Left renal cortex interstitium (tissue), 4 donors: ENCODE measurements at regions not wholly inside any gene's neighbourhood (a gene's known extent, or its start where the extent isn't known, plus 50 kb on each side); places are given as distances from the start of the nearest gene placed in this dataset.
"Not testable (repeated sequence)": the region's sequence is repeated elsewhere in the genome, so short reads cannot be mapped to it uniquely, and the experiment has no call there.

Source experiments
- DNase-seq, 4 donors: peaks; one replicate each; pipeline ENCODE4 v3.0.0-alpha.2; 2013; ENCODE audit warnings: low read depth in 4 of 4, low spot score in 2 of 4, missing footprints in 1 of 4

DNA sequence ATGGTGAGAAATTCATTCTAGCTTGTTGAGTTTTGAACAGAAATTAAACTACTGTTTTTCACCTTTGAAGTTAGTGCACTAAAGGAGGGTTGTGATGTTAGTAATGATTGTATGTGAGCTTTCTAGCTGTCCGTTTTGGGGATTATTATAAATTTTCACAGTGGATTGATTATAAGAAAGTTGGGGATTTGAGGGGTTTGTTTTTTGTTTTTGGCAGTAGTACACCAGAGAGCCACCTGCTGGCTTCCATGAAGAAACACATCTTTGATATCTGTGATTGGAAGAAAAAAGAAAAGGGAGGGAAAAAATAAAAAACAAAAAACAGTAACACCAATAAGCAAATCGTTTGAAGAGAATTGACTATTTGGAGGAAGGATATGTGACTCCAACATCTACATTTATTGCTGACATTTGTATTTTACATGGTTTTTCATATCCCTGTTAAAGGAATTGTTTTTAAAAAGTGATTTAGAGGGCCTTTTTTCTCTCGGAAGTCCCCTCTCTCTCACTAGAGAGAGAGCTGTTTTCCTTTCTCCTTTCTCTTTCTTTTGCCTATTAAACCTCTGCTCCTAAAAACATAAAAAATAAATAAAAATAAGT lies 1469.5 kb upstream of the GOT2 start:
- DNase-seq, result no peak

DNA sequence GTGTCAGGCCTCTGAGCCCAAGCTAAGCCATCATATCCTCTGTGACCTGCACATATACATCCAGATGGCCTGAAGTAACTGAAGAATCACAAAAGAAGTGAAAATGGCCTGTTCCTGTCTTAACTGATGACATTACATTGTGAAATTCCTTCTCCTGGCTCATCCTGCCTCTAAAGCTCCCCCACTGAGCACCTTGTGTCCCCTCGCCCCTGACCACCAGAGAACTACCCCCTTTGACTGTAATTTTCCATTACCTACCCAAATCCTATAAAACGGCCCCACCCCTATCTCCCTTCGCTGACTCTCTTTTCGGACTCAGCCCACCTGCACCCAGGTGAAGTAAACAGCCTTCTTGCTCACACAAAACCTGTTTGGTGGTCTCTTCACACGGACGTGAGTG lies 1466.6 kb upstream of the GOT2 start:
- not testable (repeated sequence) for DNase-seq

DNA sequence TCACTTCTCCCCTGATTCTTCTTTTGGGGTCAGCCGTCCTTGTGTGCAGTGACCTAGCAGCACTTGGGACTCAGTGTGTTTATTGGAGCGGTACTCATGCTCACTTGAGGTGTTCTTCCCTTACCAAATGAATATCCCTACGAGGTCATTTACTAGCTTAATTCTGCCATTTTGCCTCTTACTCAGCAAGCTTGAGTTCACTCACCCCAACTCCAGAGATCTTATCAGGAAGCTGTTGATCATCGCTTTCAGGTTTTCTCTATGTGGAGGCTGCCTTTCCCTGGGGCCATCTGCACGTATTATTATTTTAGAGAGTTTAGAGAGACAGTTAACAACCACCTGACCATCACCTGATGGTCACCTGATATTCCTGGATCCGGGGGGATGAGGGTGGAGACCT lies 1466.0 kb upstream of the GOT2 start:
- no peak for DNase-seq

DNA sequence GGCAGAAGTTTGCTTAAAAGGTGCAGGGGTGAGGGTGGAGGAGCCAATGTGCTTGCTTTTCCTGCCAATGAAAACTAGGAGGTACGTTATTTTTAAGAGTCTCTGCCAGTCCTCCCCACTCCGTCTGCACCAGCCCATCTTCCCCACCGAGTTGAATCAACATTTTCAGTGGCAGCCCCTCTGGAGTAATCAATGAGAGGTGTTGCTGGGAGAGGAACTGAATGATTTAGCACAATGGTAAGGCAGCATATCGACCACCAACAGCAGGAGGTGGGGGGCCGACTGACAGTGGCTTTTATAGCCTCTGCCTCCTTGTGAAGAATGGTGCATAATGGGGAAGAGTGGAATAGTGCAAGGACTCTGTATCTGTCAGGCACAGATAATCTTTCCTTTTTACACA lies 1465.0 kb upstream of the GOT2 start:
- DNase-seq, result no peak

DNA sequence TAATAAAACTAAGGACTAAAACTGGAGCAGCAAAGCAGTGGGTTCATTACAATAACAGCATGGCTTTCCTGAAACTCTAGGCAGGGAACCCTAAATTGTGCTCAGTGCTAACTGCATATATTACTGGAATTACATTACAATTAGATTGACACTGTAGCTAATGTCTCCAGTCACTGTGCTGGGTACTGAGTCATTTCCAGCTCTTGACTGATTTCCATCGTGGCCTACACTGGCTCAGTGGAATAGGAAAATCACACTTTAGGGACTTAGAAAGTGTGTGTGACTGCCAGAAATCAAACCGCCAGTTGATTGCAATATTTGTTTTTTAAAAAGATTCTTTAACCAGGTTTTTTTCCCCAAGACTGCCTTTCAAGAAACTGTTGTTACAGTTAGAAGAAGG lies 1447.4 kb upstream of the GOT2 start:
- DNase-seq, result no peak

DNA sequence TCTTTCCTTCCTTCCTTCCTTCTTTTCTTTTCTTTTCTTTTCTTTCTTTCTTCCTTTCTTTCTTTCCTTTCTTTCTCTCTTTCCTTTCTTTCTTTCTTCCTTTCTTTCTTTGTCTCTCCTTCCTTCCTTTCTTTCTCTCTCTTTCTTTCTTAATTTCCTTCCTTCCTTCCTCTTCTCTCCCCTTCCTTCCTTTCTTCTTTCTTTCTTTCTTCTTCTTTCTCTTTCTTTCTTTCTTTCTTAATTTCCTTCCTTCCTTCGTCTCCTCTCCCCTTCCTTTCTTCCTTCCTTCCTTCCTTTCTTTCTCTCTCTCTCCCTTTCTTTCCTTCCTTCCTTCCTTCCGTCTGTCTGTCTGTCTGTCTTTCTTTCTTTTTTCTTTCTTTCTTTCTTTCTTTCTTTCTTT lies 1446.5 kb upstream of the GOT2 start:
- DNase-seq, result no peak

DNA sequence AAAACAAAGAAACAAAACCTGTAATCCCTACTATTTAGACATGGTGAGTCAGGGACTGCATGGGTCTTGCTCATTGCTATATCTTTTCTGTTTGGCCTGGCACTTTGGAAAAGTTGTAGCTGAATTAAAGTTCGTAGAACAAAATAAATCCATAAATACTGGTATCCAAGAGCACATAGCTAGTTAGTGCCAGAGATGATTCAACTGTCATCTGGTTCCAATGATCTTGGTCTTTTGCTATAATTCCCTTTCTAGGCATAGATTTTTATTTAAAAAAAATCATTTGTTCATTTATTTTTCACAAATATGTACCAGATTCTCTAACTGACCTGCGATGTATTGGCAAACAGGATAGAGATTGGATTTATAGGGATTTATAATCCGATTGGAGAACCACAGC lies 1436.1 kb upstream of the GOT2 start:
- no peak for DNase-seq

DNA sequence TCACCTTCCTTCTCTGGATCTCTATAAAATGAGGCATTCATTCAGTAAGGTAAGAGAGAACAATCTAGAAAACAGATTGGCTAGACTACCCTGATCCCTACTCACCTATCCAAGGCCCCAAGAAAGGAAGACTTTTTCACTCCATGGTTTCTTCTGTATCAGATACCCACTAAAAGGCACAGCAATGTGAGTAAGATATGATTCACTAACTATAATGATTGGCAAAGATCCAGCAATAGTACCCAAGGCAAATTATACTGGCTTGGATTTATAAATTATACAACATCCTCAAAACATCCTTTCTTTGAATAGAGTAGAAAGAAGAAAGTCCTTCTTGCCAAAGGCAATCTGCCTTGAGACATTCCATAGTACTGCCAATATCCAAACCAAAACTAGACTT lies 1432.0 kb upstream of the GOT2 start:
- DNase-seq, result no peak

DNA sequence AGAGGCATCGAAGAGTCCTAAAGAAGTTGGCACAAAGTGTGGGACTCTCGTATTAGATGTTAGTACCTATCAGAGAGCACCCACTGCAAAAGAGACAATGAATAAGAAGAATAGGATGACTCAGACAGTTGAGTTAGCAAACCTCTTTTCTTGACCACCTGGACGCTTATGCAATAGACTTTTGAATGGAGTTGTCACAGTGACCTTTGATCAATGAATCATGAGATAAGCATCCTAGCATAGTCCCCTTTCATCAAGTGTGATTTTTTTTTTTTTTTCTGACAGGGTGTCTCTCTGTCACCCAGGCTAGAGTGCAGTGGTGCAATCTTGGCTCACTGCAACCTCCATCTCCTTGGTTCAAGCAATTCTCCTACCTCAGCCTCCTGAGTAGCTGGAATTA lies 1417.9 kb upstream of the GOT2 start:
- no peak for DNase-seq

DNA sequence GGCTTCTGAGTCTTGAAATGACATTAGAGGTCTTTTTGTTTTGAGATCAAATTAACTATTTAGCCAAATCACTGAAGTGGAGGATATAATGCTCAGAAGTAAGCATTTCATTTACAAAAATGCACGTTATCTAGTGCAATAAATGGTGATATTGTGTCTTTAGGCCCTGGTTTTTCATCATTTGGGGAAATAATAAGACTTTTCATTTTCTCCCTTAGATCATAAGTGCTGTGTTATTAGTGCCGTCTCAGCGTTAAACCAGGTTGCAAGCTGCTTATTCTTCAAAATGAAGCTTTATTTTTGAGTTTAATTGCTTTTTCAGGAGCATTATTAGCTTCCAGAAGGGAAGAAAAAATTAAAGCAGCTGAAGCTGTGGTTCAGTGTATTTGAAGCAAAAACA lies 1416.8 kb upstream of the GOT2 start:
- no peak for DNase-seq

DNA sequence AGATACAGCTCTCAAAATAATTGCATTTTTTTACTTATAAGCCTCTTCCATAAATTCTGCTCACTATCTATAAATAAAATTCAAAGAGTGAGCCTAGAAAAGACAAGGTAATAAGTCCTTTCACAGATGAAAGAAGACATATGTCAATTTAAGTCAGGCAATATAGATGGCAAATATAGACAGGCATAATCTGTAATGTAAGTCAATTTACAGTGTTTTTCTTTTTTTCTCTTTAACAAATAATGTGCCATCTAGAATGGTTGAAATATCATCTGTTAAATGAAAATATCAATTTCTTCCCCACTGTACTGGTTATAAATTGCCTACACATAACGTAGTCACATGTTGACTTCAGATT lies 1409.2 kb upstream of the GOT2 start:
- DNase-seq, result no peak

DNA sequence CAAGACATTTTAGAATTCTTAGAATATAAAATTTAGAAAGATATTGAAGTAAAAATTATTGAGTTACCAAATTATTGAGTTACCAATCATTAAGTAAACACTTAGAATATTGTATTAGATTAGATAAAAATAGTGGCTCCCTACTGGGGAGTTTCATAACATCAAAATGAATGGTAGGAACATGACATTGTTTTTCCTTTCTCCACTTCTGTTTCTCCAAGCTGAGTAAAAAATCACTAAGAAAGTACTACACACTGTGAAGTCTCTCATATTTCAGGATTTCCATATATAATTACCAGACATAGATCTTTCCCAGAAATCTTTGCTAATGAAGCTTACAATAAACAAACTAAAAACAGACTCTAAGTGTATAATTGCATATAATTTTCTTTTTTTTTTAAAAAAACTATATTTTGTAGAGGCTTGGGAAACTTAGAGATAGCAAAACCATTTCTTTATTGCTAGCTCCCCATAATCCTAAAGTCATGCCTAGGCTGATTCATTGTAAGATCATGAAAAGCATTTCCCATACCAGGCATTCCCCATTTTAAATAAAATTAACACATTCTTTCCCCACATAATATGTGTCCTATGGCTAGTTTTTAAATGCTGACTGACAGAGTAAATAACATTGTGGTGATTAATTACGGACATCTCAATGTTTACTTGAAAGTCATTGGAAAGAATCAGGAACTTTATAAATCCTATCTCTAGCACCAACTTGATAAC lies 1408.7 kb upstream of the GOT2 start:
- no peak for DNase-seq

DNA sequence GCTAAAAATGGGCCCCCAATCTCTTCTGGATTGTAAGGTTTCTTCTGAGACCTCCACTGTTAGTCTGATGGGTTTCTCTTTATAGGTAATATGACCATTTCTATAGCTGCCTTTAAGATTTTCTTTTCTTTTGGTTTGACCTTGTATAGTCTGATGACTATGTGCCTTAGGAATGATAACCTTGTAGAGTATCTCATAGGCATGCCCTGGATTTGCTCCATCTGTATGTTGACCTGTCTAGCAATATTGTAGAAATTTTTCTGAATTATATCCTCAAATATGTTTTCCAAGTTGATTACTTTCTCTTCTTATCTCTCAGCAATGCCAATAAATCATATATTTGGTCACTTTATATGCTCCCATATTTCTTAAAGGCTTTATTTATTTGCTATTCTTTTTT lies 1403.8 kb upstream of the GOT2 start:
- DNase-seq, result no peak

DNA sequence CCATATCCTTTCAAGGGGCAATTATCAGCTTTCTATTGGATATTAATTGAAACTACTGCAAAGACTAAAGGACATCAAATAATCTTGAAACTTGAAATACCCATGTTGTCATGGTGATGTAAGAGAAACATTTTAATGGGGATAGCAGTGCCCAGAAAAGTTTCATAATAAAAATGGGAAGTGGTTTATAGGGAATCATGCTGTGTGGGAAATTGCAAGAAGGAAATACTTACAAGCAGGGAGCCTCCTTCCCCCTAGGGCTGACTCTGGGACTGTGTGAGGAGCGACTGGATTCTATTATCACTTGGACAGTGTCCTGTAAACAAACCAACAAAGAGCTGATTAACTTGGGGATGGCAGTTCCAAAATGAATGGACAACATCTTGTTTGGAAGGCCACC lies 1393.1 kb upstream of the GOT2 start:
- no peak for DNase-seq

DNA sequence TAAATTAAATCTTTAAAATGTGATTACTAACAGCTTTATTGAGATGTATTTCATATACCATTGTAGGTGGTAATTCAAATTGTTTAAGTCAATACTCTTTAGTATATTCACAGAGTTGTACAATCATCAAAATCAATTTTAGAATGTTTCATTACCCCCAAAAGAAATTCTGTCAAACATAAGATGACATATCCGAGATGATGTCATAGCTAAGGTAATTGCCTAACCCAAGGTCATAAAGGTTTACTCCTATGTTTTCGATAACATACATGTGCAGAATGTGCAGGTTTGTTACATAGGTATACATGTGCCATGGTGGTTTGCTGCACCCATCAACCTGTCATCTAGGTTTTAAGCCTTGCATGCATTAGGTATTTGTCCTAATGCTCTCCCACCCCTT lies 1392.0 kb upstream of the GOT2 start:
- DNase-seq, result not testable (repeated sequence)

DNA sequence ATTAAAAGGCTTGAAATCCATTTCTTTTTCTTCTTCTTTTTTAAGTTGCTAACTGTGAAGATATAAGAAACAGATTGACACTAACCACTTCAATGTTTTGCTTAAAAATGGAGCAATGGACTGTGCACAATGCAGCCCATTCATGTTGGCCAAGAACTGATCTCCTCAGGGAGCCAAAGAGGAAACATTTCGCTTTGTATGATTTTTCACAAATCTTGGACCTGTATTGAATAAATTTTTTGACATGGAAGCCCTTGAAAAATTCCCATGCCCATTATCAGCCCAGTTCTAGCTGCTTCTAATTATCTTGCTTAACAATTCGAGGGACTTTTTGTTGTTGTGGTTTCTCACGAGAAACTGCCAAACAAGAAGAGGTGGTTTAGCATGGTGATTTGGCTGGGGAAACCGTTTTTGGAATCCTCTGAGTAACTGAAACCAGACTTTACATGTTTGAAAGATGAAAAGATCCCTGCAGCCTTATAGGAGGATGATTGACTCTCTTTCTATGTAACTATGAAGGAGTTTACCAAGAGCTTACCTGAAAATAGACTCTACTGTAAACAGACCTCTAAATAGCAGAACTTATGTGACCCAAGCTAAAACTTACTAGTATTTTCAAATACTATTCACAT lies 1389.4 kb upstream of the GOT2 start:
- DNase-seq, result no peak

DNA sequence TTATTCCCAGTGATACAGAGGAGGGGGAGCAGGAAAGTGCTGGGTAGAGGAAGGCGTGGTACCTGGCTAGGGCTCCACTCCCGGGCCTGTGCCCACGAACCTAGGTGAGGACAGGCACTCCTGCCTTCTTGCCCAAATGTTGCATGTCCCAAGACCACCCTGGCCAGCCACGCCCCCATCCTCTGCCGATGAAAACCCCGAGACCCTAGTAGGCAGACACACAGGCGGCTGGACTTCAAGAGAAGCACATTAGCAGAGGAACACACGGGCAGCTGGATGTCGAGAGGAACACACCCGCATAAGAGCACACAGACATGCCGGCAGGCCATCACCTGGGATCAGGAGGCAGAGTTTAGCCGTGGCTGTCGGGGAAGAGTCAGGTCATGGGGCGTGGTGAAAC lies 1386.5 kb upstream of the GOT2 start:
- DNase-seq, result no peak

DNA sequence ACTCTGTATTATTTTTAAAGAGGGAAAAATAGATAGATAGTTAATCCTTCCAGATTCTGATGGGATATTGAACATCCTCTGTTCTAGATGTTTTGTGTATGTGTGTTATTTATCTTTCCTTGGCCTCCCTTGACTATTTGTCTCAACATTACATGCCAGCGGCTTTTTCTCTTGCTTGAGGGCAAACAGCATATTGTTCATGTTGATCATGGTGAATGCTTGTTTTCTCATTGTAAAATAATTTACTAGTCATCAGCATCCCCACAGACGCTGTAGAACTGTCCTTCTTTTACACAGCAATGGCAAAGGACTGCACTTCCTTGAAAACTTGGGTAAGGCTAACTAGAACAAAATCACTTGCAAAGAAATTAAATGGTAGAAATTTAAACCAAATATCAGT lies 1376.4 kb upstream of the GOT2 start:
- DNase-seq, result no peak

DNA sequence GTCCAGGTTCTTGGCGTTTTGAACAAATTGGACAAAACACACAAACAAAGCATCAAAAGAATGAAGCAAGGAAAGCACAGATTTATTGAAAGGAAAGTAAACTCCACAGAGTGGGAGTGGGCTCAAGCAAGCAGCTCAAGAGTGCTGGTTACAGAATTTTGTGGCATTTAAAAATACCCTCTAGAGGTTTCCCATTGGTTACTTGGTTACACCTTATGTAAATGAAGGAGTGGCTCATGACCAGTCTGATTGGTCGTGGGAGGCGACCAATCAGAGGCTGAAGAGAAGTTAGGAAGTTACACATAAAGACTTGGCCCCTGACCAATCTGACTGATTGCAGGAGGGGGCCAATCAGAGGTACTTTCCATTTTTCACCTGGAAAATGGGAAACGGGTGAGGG lies 1373.8 kb upstream of the GOT2 start:
- DNase-seq, result no peak

DNA sequence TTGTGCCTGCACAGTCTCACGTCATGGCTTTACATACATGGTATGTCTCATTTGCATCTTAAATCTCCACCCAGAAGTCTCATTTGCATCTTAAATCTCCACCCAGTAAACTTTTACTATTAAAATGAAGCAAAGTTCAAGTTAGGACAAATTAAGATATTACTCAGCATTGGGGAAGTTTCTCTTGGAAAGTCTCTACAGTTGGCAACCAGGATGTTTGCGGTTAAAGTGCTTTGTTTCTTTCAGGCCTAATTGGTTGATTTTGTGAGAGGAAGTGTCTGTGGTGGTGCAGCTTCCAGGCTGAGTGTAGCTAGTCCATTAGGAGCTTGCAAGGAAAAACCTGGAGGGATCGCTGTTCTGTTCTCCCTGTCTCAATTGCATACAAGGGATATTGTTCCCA lies 1373.3 kb upstream of the GOT2 start:
- DNase-seq, result no peak

DNA sequence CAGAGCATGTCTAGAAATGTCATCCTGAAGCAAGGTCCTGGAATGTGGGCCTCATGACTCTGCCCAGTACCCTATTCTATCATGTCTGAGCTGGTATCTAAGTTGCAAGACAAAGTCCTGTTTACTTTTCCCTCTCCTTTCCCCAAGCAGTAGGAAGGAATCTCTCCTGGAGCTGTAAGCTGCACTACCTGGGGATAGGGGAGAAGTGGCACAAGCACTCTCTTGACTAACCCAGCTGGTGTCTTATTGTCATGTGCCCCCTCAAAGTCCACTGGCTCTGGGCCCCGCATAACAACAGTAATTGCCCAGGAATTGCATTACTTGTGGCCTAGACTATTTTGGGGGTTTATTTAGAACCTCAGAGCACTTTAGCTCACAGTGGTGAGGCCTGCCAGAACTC lies 1366.3 kb upstream of the GOT2 start:
- no peak for DNase-seq

DNA sequence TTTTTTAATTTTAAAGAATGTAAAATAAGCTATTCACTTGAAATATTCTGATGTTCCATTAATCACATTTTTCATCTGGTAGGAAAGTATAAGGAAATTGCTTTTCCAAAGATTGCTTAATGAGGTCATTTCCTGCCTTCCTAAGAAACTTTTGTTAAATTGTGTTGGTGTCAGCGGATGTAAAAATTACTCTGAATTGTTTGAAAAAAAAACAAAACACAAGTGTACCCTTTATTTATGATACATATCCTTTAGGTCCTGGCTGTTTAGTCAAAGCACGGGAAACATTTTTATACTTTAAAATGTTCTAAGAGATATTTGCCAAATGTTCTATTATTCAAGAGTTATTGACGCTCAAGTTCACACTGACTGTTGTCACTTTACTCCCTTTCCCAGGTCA lies 1357.4 kb upstream of the GOT2 start:
- DNase-seq, result peak in 1 of 4 donors; percentile 3
